Vagina (tissue), 2 donors: ENCODE measurements at regions not wholly inside any gene's neighbourhood (a gene's known extent, or its start where the extent isn't known, plus 50 kb on each side); places are given as distances from the start of the nearest gene placed in this dataset.
"Not testable (repeated sequence)": the region's sequence is repeated elsewhere in the genome, so short reads cannot be mapped to it uniquely, and the experiment has no call there.

Source experiments
- DNase-seq, 2 donors: peaks; one replicate each; pipeline ENCODE4 v3.0.0-alpha.2; 2017; ENCODE audit errors: extremely low spot score in 2 of 2
- H3K27ac ChIP-seq: fragments of 200-600 bp; sonication (generic); one replicate; pipeline ENCODE4 v1.5.1; 2019
- H3K27me3 ChIP-seq: fragments of 200-600 bp; sonication (generic); one replicate; pipeline ENCODE4 v1.5.1; 2019
- H3K36me3 ChIP-seq, 2 donors: fragments of 200-600 bp; sonication (generic); one replicate each; pipeline ENCODE4 v1.5.1; 2017 to 2019
- H3K4me1 ChIP-seq: fragments of 200-600 bp; sonication (generic); one replicate; pipeline ENCODE4 v1.5.1; 2019
- H3K4me3 ChIP-seq, 2 donors: fragments of 200-600 bp; sonication (generic); 1 replicate in 1 of 2; 2 replicates in 1 of 2; pipeline ENCODE4 v1.5.1; 2016 to 2019
- H3K9me3 ChIP-seq: fragments of 200-600 bp; sonication (generic); one replicate; pipeline ENCODE4 v1.5.1; 2019
- POLR2A ChIP-seq, 2 donors: fragments of 450-650 bp; IDR thresholded peaks; one replicate each; pipeline ENCODE4 v1.6.1; 2017; ENCODE audit warnings: antibody characterized with exemption in 2 of 2, mild to moderate bottlenecking in 2 of 2, moderate library complexity in 2 of 2
- POLR2AphosphoS5 ChIP-seq, 2 donors: sonication (generic); formaldehyde crosslinking; IDR thresholded peaks; one replicate each; pipeline ENCODE4 v1.9.0; 2017; ENCODE audit warnings: antibody characterized with exemption in 2 of 2, mild to moderate bottlenecking in 2 of 2, low read depth in 1 of 2; ENCODE audit not compliant: insufficient read depth in 1 of 2
- intact Hi-C: fragments of 100-400 bp; cut with DNase I; formaldehyde crosslinking; loops from one replicate; pipeline ENCODE4 v1.15.1; 2023
- TF ChIP-seq, protein P1 (sequence below), 3 experiments: fragments of 450-650 bp in 2 of 3; fragments of 200-600 bp in 1 of 3; sonication (generic) in 1 of 3; IDR thresholded peaks; one replicate each; pipeline ENCODE4 v1.5.1; 2017 to 2019; ENCODE audit warnings: antibody characterized with exemption in 3 of 3, mild to moderate bottlenecking in 2 of 3, moderate library complexity in 2 of 3

- H3K27me3 ChIP-seq, H3K36me3 ChIP-seq, H3K4me1 ChIP-seq, DNase-seq, H3K9me3 ChIP-seq, H3K27ac ChIP-seq, H3K4me3 ChIP-seq, intact Hi-C loops: not testable (repeated sequence)
Observed at GRCh38 chr1:95297906-95298305, 63.9 kb downstream of the RWDD3 start.

DNA sequence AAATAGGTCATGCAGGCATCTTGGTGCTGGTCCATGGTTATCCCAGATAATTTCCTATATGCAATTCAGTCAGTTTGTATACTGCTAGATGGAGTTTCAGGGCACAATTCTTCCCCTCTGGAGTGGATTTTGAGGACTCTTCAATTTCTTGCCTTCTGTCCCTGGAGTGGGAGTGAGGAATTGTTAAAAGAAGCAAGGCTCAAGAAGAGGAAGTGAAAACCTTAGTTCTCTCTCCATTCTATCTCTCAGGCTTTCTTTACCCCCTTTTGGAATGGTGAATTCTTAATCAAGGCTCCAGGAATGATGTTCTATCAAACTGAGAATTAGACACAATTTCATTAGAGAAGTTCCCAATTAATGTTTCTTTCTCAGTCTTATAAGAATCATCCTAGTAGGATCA lies 67.1 kb downstream of the RWDD3 start:
- no peak overlapping the region for H3K27ac ChIP-seq
- no peaks in the 10 kb centered on the region for H3K4me1 ChIP-seq
- no peaks in the 10 kb centered on the region for H3K36me3 ChIP-seq
- no peaks in the 10 kb centered on the region for H3K9me3 ChIP-seq
- intact Hi-C loops: no loop called here
- DNase-seq: no peak
- no peaks in the 10 kb centered on the region for H3K27me3 ChIP-seq
- H3K4me3 ChIP-seq: no peak overlapping the region
- no peak for TF ChIP-seq POLR2A (IDR thresholded peaks at IDR 0.05)
- no peak for TF ChIP-seq POLR2AphosphoS5 (IDR thresholded peaks at IDR 0.05; ENCODE audit: insufficient read depth in 1 of 2, low read depth in 1 of 2)
- TF ChIP-seq, protein P1, sequence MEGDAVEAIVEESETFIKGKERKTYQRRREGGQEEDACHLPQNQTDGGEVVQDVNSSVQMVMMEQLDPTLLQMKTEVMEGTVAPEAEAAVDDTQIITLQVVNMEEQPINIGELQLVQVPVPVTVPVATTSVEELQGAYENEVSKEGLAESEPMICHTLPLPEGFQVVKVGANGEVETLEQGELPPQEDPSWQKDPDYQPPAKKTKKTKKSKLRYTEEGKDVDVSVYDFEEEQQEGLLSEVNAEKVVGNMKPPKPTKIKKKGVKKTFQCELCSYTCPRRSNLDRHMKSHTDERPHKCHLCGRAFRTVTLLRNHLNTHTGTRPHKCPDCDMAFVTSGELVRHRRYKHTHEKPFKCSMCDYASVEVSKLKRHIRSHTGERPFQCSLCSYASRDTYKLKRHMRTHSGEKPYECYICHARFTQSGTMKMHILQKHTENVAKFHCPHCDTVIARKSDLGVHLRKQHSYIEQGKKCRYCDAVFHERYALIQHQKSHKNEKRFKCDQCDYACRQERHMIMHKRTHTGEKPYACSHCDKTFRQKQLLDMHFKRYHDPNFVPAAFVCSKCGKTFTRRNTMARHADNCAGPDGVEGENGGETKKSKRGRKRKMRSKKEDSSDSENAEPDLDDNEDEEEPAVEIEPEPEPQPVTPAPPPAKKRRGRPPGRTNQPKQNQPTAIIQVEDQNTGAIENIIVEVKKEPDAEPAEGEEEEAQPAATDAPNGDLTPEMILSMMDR (IDR thresholded peaks at IDR 0.05): no peak

DNA sequence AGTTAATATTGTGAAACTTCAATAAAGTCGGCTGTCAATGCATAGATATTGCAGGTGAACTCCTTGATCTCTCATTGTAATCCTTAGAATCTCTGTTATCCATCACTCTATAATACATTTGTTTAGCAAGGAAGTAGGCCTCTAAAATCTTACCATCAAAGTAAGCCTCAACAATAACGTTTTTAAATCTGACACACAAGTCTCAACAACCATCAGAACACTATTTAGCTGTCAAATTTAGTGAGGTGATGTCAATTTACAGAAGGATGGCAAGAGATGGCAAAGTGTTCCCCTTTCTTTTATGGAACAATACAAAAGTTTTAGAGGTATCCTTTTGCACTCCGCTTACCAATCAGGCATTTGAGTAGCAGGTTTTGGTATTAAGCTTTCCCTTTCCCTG lies 67.6 kb downstream of the RWDD3 start:
- no peak overlapping the region for H3K4me3 ChIP-seq
- H3K27me3 ChIP-seq: no peaks in the 10 kb centered on the region
- H3K36me3 ChIP-seq: no peaks in the 10 kb centered on the region
- intact Hi-C loops: no loop called here
- H3K27ac ChIP-seq: no peak overlapping the region
- no peak for TF ChIP-seq POLR2AphosphoS5 (IDR thresholded peaks at IDR 0.05; ENCODE audit: insufficient read depth in 1 of 2, low read depth in 1 of 2)
- TF ChIP-seq POLR2A (IDR thresholded peaks at IDR 0.05): no peak
- TF ChIP-seq, protein P1 (IDR thresholded peaks at IDR 0.05): no peak
- H3K4me1 ChIP-seq: no peaks in the 10 kb centered on the region
- no peaks in the 10 kb centered on the region for H3K9me3 ChIP-seq
- DNase-seq: no peak

- no peaks in the 10 kb centered on the region for H3K9me3 ChIP-seq
- no peak overlapping the region for H3K4me3 ChIP-seq
- H3K36me3 ChIP-seq: no peaks in the 10 kb centered on the region
- no peak for DNase-seq
- TF ChIP-seq POLR2AphosphoS5 (IDR thresholded peaks at IDR 0.05; ENCODE audit: insufficient read depth in 1 of 2, low read depth in 1 of 2) (no peak), POLR2A (IDR thresholded peaks at IDR 0.05) (no peak)
- TF ChIP-seq, protein P1 (IDR thresholded peaks at IDR 0.05): no peak
- no peaks in the 10 kb centered on the region for H3K4me1 ChIP-seq
- intact Hi-C loops: no loop called here
- H3K27me3 ChIP-seq: no peaks in the 10 kb centered on the region
- no peak overlapping the region for H3K27ac ChIP-seq
Observed at GRCh38 chr1:95304803-95305202, 70.8 kb downstream of the RWDD3 start.

- Histone ChIP-seq H3K27ac (no peak overlapping the region), H3K4me1 (no peaks in the 10 kb centered on the region), H3K9me3 (no peaks in the 10 kb centered on the region), H3K27me3 (no peaks in the 10 kb centered on the region), H3K36me3 (no peaks in the 10 kb centered on the region), H3K4me3 (no peak overlapping the region)
- no peak for DNase-seq
- intact Hi-C loops: no loop called here
- no peak for TF ChIP-seq POLR2AphosphoS5 (IDR thresholded peaks at IDR 0.05; ENCODE audit: insufficient read depth in 1 of 2, low read depth in 1 of 2)
- no peak for TF ChIP-seq POLR2A (IDR thresholded peaks at IDR 0.05)
- TF ChIP-seq, protein P1 (IDR thresholded peaks at IDR 0.05): no peak
Observed at GRCh38 chr1:95308276-95309030, 74.4 kb downstream of the RWDD3 start.
